ENCODE measurements at regions not wholly inside any gene's neighbourhood (a gene's known extent, or its start where the extent isn't known, plus 50 kb on each side); places are given as distances from the start of the nearest gene placed in this dataset.
A peak's percentile ranks its signal among the peaks of the same experiment; 100 is the strongest.

DNA sequence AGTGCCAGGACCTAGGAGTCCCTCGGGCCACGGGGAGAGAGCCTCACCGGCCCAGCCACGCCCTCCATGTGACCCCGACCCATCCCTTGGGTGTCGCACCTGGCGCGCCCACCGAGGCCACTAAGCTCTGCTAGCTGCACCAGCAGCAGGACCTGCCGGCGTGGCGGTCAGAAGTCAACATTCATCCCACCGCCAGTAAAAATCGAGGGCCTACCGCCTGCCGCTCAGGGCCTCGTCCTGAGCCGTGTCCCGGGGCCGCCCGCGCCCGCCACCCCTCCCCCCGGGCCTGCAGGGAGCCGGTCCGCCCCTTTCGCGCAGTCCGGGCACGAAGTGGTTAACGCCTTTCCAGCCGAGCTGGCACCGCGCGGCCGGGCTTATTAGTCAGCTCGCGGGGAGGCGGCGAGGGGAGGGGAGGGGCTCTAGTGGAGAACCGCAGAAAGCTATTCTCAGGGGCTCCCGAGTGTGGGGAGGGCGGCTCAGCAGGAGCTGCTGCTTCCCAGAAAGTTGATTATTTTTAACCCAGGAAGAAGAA lies 124.4 kb downstream of the C9orf50 start (continued):
- TF ChIP-seq SIN3A (conservative IDR thresholded peaks at IDR 0.05 in 1 of 2, IDR thresholded peaks at IDR 0.05 in 1 of 2; ENCODE audit: low read depth in 1 of 2, low read length in 2 of 2) (peak in 1 of 2 experiments; percentile 51; a peak in 1 of 4 replicates), RBBP5 (IDR thresholded peaks at IDR 0.05; ENCODE audit: borderline replicate concordance, low read depth, low read length) (peak; percentile 40), ASH2L (IDR thresholded peaks at IDR 0.05; ENCODE audit: low read length) (peak; percentile 94), JUN (IDR thresholded peaks at IDR 0.05; ENCODE audit: low read depth, low read length) (no peak), RFX5 (IDR thresholded peaks at IDR 0.05; ENCODE audit: borderline replicate concordance, low read depth, low read length) (no peak), PHF8 (conservative IDR thresholded peaks at IDR 0.05; ENCODE audit: low read depth, low read length) (peak; percentile 5; the same call in 1 of the 2 replicates), POU5F1 (IDR thresholded peaks at IDR 0.05; ENCODE audit: low read depth, low read length) (no peak), CTBP2 (IDR thresholded peaks at IDR 0.05; ENCODE audit: borderline replicate concordance, insufficient read depth, insufficient read length, low read length) (peak; percentile 22)
